ENCODE measurements at regions not wholly inside any gene's neighbourhood (a gene's known extent, or its start where the extent isn't known, plus 50 kb on each side); places are given as distances from the start of the nearest gene placed in this dataset.

- H3K4me3 ChIP-seq (ENCODE audit: low read depth, low read length) = no peak overlapping the region
- TF ChIP-seq CTCF (conservative IDR thresholded peaks at IDR 0.05; ENCODE audit: low read depth, low read length) = no peak
- DNase-seq (ENCODE audit: low read depth) = no peak
Observed at GRCh38 chr7:25666671-25667060, 438.4 kb upstream of the NPVF start.

DNA sequence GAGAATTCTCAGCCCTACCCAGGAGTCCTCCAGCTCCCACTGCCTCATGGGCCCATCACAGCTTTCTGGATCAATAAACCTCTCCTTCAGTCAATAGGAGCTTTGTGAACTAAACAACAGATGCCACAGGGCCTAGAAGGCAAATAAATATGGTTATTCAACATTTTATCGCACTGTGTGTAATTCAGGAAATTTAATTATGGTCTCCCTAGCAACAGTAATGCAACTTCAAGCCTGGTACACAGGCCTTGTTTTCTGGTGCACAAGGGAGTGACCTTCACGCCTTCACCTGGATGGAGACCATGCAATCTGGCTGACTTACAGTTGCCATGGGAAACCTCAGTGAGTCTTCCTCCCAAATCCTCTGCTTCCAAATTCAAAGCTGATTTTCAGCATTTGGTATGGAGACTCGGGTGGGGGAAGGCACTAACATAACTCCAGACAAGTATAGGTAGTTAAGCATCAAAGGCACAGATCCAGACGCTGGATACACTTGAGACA lies 441.0 kb upstream of the NPVF start:
- no peak overlapping the region for H3K4me3 ChIP-seq (ENCODE audit: low read depth, low read length)
- DNase-seq (ENCODE audit: low read depth) = no peak
- TF ChIP-seq CTCF (conservative IDR thresholded peaks at IDR 0.05; ENCODE audit: low read depth, low read length) = no peak

- peak; percentile 63 for DNase-seq (ENCODE audit: low read depth)
- no peak for TF ChIP-seq CTCF (conservative IDR thresholded peaks at IDR 0.05; ENCODE audit: low read depth, low read length)
- no peak overlapping the region for H3K4me3 ChIP-seq (ENCODE audit: low read depth, low read length)
Observed at GRCh38 chr7:25669961-25670841, 441.9 kb upstream of the NPVF start.

- no peak for TF ChIP-seq CTCF (conservative IDR thresholded peaks at IDR 0.05; ENCODE audit: low read depth, low read length)
- DNase-seq (ENCODE audit: low read depth) = peak; percentile 16
- H3K4me3 ChIP-seq (ENCODE audit: low read depth, low read length) = no peak overlapping the region
Observed at GRCh38 chr7:25671111-25671510, 442.8 kb upstream of the NPVF start.

GRCh38 chr7:25672496-25672895 lies 444.2 kb upstream of the NPVF start:
- DNase-seq (ENCODE audit: low read depth) = no peak
- peak; percentile 31 for TF ChIP-seq CTCF (conservative IDR thresholded peaks at IDR 0.05; ENCODE audit: low read depth, low read length)
- H3K4me3 ChIP-seq (ENCODE audit: low read depth, low read length) = no peak overlapping the region

DNA sequence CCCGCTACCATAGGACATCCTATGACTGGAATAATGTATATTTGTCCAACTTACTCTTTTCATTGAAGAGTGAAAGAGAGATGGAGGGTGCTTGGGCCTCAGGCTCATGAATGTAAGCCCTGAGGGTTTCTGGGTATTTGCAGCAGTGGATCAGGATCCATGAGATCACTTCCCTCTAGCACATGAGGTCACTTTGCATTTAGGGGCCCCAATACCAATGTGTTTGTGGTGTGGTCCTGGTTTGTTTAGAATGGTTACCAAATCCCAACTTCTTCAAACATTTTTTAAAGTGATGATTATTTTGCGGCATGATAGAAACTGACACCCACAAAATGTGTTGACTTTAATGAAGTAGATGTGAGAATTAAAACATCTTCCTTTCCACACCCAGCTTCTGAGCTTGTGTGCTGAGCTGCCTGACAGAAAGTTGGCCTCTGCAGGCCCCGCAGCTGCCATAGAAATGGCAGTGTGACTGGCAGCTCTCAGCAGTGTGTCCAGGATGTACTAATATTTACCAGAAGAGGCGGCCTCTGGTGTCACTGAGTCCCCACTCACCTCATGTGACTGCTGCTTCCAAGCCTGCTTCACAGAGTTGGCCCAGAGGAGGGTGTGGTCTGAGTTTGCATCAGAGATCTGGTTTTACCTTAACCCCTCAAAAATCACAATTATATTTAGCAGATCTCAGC lies 447.6 kb upstream of the NPVF start:
- no peak for DNase-seq (ENCODE audit: low read depth)
- TF ChIP-seq CTCF (conservative IDR thresholded peaks at IDR 0.05; ENCODE audit: low read depth, low read length) = no peak
- no peak overlapping the region for H3K4me3 ChIP-seq (ENCODE audit: low read depth, low read length)

All from choroid plexus epithelial cell (primary cell).